ENCODE measurements at regions not wholly inside any gene's neighbourhood (a gene's known extent, or its start where the extent isn't known, plus 50 kb on each side); places are given as distances from the start of the nearest gene placed in this dataset.

- peaks cover 2% of the 10 kb centered on the region for H3K27me3 ChIP-seq (ENCODE audit: control insufficient read depth, insufficient read depth, low read length)
- no peaks in the 10 kb centered on the region for H3K36me3 ChIP-seq (ENCODE audit: control insufficient read depth, insufficient read depth, low read length)
- H3K4me3 ChIP-seq (ENCODE audit: low read depth, low read length), result no peak overlapping the region
- H3K4me1 ChIP-seq (ENCODE audit: control insufficient read depth, insufficient read depth, low read length), result no peaks in the 10 kb centered on the region
- no peaks in the 10 kb centered on the region for H3K9me3 ChIP-seq (ENCODE audit: control insufficient read depth, insufficient read depth, low read length)
- H3K9ac ChIP-seq (ENCODE audit: low read depth, low read length), result no peak overlapping the region
Measured at GRCh38 chr2:220293966-220294365, 666.5 kb downstream of the SLC4A3 start.

GRCh38 chr2:220296174-220296573 lies 668.7 kb downstream of the SLC4A3 start:
- Histone ChIP-seq H3K36me3 (ENCODE audit: control insufficient read depth, insufficient read depth, low read length) (no peaks in the 10 kb centered on the region), H3K9me3 (ENCODE audit: control insufficient read depth, insufficient read depth, low read length) (no peaks in the 10 kb centered on the region), H3K4me3 (ENCODE audit: low read depth, low read length) (no peak overlapping the region), H3K27me3 (ENCODE audit: control insufficient read depth, insufficient read depth, low read length) (peaks cover 2% of the 10 kb centered on the region), H3K4me1 (ENCODE audit: control insufficient read depth, insufficient read depth, low read length) (no peaks in the 10 kb centered on the region), H3K9ac (ENCODE audit: low read depth, low read length) (no peak overlapping the region)

- H3K27me3 ChIP-seq (ENCODE audit: control insufficient read depth, insufficient read depth, low read length), result peaks cover 2% of the 10 kb centered on the region
- no peak overlapping the region for H3K9ac ChIP-seq (ENCODE audit: low read depth, low read length)
- no peaks in the 10 kb centered on the region for H3K9me3 ChIP-seq (ENCODE audit: control insufficient read depth, insufficient read depth, low read length)
- H3K4me1 ChIP-seq (ENCODE audit: control insufficient read depth, insufficient read depth, low read length), result no peaks in the 10 kb centered on the region
- no peak overlapping the region for H3K4me3 ChIP-seq (ENCODE audit: low read depth, low read length)
- no peaks in the 10 kb centered on the region for H3K36me3 ChIP-seq (ENCODE audit: control insufficient read depth, insufficient read depth, low read length)
Measured at GRCh38 chr2:220297093-220297492, 669.7 kb downstream of the SLC4A3 start.

GRCh38 chr2:220300806-220301205 lies 673.4 kb downstream of the SLC4A3 start:
- peaks cover 2% of the 10 kb centered on the region for H3K27me3 ChIP-seq (ENCODE audit: control insufficient read depth, insufficient read depth, low read length)
- no peaks in the 10 kb centered on the region for H3K36me3 ChIP-seq (ENCODE audit: control insufficient read depth, insufficient read depth, low read length)
- no peak overlapping the region for H3K4me3 ChIP-seq (ENCODE audit: low read depth, low read length)
- no peaks in the 10 kb centered on the region for H3K9me3 ChIP-seq (ENCODE audit: control insufficient read depth, insufficient read depth, low read length)
- no peaks in the 10 kb centered on the region for H3K4me1 ChIP-seq (ENCODE audit: control insufficient read depth, insufficient read depth, low read length)
- H3K9ac ChIP-seq (ENCODE audit: low read depth, low read length), result no peak overlapping the region

GRCh38 chr2:220302756-220303155 lies 675.3 kb downstream of the SLC4A3 start:
- no peaks in the 10 kb centered on the region for H3K4me1 ChIP-seq (ENCODE audit: control insufficient read depth, insufficient read depth, low read length)
- H3K9me3 ChIP-seq (ENCODE audit: control insufficient read depth, insufficient read depth, low read length), result no peaks in the 10 kb centered on the region
- no peaks in the 10 kb centered on the region for H3K36me3 ChIP-seq (ENCODE audit: control insufficient read depth, insufficient read depth, low read length)
- H3K4me3 ChIP-seq (ENCODE audit: low read depth, low read length), result no peak overlapping the region
- H3K27me3 ChIP-seq (ENCODE audit: control insufficient read depth, insufficient read depth, low read length), result no peaks in the 10 kb centered on the region
- no peak overlapping the region for H3K9ac ChIP-seq (ENCODE audit: low read depth, low read length)

- H3K9ac ChIP-seq (ENCODE audit: low read depth, low read length), result no peak overlapping the region
- H3K36me3 ChIP-seq (ENCODE audit: control insufficient read depth, insufficient read depth, low read length), result no peaks in the 10 kb centered on the region
- H3K27me3 ChIP-seq (ENCODE audit: control insufficient read depth, insufficient read depth, low read length), result no peaks in the 10 kb centered on the region
- H3K9me3 ChIP-seq (ENCODE audit: control insufficient read depth, insufficient read depth, low read length), result no peaks in the 10 kb centered on the region
- H3K4me1 ChIP-seq (ENCODE audit: control insufficient read depth, insufficient read depth, low read length), result no peaks in the 10 kb centered on the region
- H3K4me3 ChIP-seq (ENCODE audit: low read depth, low read length), result no peak overlapping the region
Measured at GRCh38 chr2:220309215-220309614, 681.8 kb downstream of the SLC4A3 start.

GRCh38 chr2:220310451-220310861 lies 683.0 kb downstream of the SLC4A3 start:
- H3K27me3 ChIP-seq (ENCODE audit: control insufficient read depth, insufficient read depth, low read length), result no peaks in the 10 kb centered on the region

GRCh38 chr2:220315098-220315823 lies 687.8 kb downstream of the SLC4A3 start:
- H3K4me1 ChIP-seq (ENCODE audit: control insufficient read depth, insufficient read depth, low read length), result no peaks in the 10 kb centered on the region
- no peaks in the 10 kb centered on the region for H3K36me3 ChIP-seq (ENCODE audit: control insufficient read depth, insufficient read depth, low read length)
- H3K27me3 ChIP-seq (ENCODE audit: control insufficient read depth, insufficient read depth, low read length), result no peaks in the 10 kb centered on the region
- no peaks in the 10 kb centered on the region for H3K9me3 ChIP-seq (ENCODE audit: control insufficient read depth, insufficient read depth, low read length)
- no peak overlapping the region for H3K4me3 ChIP-seq (ENCODE audit: low read depth, low read length)
- no peak overlapping the region for H3K9ac ChIP-seq (ENCODE audit: low read depth, low read length)

More at GRCh38 chr2:220310451-220310861, 683.0 kb downstream of the SLC4A3 start:
- no peaks in the 10 kb centered on the region for H3K36me3 ChIP-seq (ENCODE audit: control insufficient read depth, insufficient read depth, low read length)
- H3K9me3 ChIP-seq (ENCODE audit: control insufficient read depth, insufficient read depth, low read length), result no peaks in the 10 kb centered on the region
- no peak overlapping the region for H3K4me3 ChIP-seq (ENCODE audit: low read depth, low read length)
- H3K9ac ChIP-seq (ENCODE audit: low read depth, low read length), result no peak overlapping the region
- H3K4me1 ChIP-seq (ENCODE audit: control insufficient read depth, insufficient read depth, low read length), result no peaks in the 10 kb centered on the region

- Histone ChIP-seq H3K27me3 (ENCODE audit: control insufficient read depth, insufficient read depth, low read length) (no peaks in the 10 kb centered on the region), H3K9me3 (ENCODE audit: control insufficient read depth, insufficient read depth, low read length) (no peaks in the 10 kb centered on the region), H3K4me3 (ENCODE audit: low read depth, low read length) (no peak overlapping the region), H3K36me3 (ENCODE audit: control insufficient read depth, insufficient read depth, low read length) (no peaks in the 10 kb centered on the region), H3K9ac (ENCODE audit: low read depth, low read length) (no peak overlapping the region), H3K4me1 (ENCODE audit: control insufficient read depth, insufficient read depth, low read length) (no peaks in the 10 kb centered on the region)
Measured at GRCh38 chr2:220318037-220318436, 690.6 kb downstream of the SLC4A3 start.

GRCh38 chr2:220318508-220318907 lies 691.1 kb downstream of the SLC4A3 start:
- Histone ChIP-seq H3K9ac (ENCODE audit: low read depth, low read length) (no peak overlapping the region), H3K9me3 (ENCODE audit: control insufficient read depth, insufficient read depth, low read length) (no peaks in the 10 kb centered on the region), H3K36me3 (ENCODE audit: control insufficient read depth, insufficient read depth, low read length) (no peaks in the 10 kb centered on the region), H3K4me1 (ENCODE audit: control insufficient read depth, insufficient read depth, low read length) (no peaks in the 10 kb centered on the region), H3K27me3 (ENCODE audit: control insufficient read depth, insufficient read depth, low read length) (no peaks in the 10 kb centered on the region), H3K4me3 (ENCODE audit: low read depth, low read length) (no peak overlapping the region)

- H3K4me1 ChIP-seq (ENCODE audit: control insufficient read depth, insufficient read depth, low read length), result no peaks in the 10 kb centered on the region
- no peak overlapping the region for H3K9ac ChIP-seq (ENCODE audit: low read depth, low read length)
- no peaks in the 10 kb centered on the region for H3K27me3 ChIP-seq (ENCODE audit: control insufficient read depth, insufficient read depth, low read length)
- no peaks in the 10 kb centered on the region for H3K36me3 ChIP-seq (ENCODE audit: control insufficient read depth, insufficient read depth, low read length)
- no peaks in the 10 kb centered on the region for H3K9me3 ChIP-seq (ENCODE audit: control insufficient read depth, insufficient read depth, low read length)
- no peak overlapping the region for H3K4me3 ChIP-seq (ENCODE audit: low read depth, low read length)
Measured at GRCh38 chr2:220320326-220320725, 692.9 kb downstream of the SLC4A3 start.

GRCh38 chr2:220332886-220333285 lies 705.5 kb downstream of the SLC4A3 start:
- Histone ChIP-seq H3K4me3 (ENCODE audit: low read depth, low read length) (no peak overlapping the region), H3K4me1 (ENCODE audit: control insufficient read depth, insufficient read depth, low read length) (no peaks in the 10 kb centered on the region), H3K27me3 (ENCODE audit: control insufficient read depth, insufficient read depth, low read length) (no peaks in the 10 kb centered on the region)

More at GRCh38 chr2:220332886-220333285, 705.5 kb downstream of the SLC4A3 start:
- Histone ChIP-seq H3K36me3 (ENCODE audit: control insufficient read depth, insufficient read depth, low read length) (no peaks in the 10 kb centered on the region), H3K9ac (ENCODE audit: low read depth, low read length) (no peak overlapping the region), H3K9me3 (ENCODE audit: control insufficient read depth, insufficient read depth, low read length) (no peaks in the 10 kb centered on the region)
